ENCODE measurements at regions not wholly inside any gene's neighbourhood (a gene's known extent, or its start where the extent isn't known, plus 50 kb on each side); places are given as distances from the start of the nearest gene placed in this dataset.

DNA sequence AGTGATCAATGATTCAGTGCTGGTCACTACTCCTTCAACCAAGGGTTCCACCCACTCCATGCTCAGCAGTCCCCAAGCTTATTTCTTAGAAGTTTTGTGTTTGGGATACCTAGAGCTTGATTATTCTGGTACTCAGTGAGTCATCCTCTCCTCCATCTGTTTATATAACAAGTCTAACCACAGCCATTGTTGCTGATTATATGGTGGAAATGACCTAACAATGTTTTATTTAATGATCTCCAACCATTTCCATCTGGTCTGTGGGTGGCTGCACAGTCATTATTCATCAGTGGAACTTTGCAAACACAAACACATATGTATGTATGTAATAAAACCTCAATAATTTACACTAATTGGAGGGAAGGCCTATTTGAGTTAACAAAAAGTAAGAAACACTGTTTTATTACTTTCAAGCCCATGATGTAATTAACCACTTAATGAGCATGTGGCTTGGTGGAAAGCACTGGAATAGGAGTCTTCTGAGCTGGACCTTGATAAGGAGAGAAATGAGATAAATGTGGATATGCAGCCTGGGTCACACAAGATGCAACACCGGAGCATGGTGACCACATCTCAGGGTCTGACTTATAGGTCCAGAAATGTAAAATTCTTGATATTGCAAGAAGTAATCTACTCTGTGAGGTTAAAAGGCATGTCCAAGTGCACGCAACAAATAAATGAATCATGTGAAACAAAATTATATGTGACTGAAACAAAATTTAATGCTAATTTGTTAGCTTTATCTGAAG lies 99.0 kb upstream of the WLS start:
- peak; percentile 57 for DNase-seq (ENCODE audit: low read depth)

- DNase-seq (ENCODE audit: low read depth), result no peak
Observed at GRCh38 chr1:68330391-68330790, 98.1 kb upstream of the WLS start.

GRCh38 chr1:68329096-68329835 lies 96.9 kb upstream of the WLS start:
- no peak for DNase-seq (ENCODE audit: low read depth)

DNA sequence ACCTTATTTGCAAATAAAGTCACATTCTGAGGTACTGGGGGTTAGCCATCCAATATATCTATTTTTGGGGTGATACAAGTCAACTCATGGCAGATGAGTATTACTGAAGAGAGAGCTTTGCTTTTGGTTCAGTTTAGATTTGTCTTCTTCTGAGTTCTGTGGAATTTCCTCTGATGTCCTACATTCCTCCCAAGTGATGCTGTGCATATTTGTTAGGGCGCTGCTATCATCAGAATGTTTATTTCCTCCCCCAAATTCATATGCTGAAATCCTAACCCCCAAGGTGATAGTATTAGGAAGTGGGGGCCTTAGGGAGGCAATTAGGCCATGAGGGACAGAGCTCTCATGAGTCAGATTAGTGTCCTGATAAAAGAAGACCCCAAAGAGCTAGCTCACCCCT lies 96.2 kb upstream of the WLS start:
- no peak for DNase-seq (ENCODE audit: low read depth)

GRCh38 chr1:68327414-68327813 lies 95.1 kb upstream of the WLS start:
- no peak for DNase-seq (ENCODE audit: low read depth)

DNA sequence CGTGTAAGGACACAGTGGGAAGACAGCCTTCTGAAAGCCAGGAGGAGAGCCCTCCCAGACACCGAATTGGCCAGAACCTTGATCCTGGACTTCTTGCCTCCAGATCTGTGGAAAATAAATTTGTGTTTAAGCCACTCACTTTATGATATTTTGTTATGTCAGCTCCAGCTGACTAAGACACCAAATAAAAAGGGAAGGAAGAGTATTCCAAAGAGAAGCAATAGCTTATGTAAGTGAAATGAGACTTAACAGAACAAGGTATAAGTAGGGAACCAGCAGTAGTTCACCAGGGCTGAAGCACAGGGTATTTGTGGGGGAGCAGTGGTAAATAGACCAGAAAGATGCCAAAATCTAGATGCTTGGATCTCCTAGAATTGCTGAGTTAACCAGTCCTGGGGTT lies 94.2 kb upstream of the WLS start:
- no peak for DNase-seq (ENCODE audit: low read depth)

- DNase-seq (ENCODE audit: low read depth), result no peak
Observed at GRCh38 chr1:68324316-68324715, 92.0 kb upstream of the WLS start.

GRCh38 chr1:68322837-68323687 lies 90.7 kb upstream of the WLS start:
- DNase-seq (ENCODE audit: low read depth), result peak; percentile 96

GRCh38 chr1:68322096-68322495 lies 89.8 kb upstream of the WLS start:
- no peak for DNase-seq (ENCODE audit: low read depth)

DNA sequence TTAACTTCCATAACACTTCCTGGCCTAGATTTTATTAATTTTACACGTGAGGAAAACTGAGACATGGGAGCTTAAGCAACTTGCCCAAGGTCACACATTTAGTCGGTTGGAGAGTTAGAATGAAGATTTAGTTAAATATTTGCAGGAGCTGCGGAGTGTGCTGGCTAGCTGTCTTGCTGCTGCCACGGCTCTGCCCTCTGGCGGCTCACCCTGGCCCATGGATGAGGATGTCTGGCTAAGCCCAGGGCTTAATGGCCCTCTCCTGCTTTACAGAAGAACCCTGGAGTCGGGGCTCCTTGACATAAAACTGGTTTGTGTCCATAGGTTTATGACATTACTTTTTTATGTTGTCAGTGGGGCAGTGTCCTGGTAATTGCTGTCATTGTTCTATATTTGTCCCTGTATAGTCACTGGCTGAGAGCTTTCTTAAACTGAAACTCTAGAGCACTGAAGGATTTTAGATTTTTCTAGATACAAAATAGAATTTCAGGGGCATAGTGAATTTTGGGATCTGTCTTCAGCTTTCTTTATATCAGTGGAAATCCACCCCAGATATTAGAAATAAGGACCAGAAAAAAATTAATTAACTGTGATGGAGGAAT lies 88.9 kb upstream of the WLS start:
- DNase-seq (ENCODE audit: low read depth), result no peak

DNA sequence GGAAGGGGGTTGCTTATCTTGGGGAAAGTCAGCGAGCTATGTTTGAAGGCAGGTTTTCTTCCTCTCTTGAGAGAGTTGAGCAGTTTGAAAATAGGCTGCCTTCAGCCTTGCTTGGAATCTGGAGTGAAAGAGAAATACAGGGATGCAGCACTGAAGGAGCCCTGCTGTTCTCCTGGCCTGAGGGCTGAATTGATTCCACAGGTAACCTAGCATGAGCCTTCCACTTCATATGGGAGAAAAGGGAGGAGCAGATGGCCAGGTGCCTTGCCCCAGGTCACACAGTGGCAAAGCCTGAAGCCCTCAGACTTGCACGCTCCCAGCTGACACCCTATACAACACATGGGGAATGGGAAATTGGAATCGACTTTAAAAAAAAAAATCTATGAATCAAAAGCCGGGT lies 88.0 kb upstream of the WLS start:
- DNase-seq (ENCODE audit: low read depth), result no peak

DNA sequence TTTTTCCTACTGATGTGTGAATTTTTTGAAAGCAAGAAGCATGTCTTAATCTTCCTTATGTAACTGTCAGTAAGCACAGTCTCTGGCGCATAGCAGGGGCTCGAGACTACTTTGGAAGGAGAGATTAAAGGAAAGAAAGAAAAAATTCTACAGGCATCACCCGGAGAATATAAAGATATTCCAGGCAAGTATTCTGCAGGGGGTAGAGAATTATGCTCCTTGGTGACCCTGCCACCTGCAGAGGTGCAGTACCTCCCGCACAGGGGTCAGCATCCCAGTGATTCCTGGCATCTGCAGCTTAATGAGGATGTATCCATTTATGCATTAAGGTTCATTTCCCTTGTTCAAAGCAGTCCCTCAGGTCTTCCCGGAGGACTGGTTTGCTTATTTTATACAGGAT lies 87.6 kb upstream of the WLS start:
- no peak for DNase-seq (ENCODE audit: low read depth)

- DNase-seq (ENCODE audit: low read depth), result peak; percentile 33
Observed at GRCh38 chr1:68317543-68317942, 85.2 kb upstream of the WLS start.

DNA sequence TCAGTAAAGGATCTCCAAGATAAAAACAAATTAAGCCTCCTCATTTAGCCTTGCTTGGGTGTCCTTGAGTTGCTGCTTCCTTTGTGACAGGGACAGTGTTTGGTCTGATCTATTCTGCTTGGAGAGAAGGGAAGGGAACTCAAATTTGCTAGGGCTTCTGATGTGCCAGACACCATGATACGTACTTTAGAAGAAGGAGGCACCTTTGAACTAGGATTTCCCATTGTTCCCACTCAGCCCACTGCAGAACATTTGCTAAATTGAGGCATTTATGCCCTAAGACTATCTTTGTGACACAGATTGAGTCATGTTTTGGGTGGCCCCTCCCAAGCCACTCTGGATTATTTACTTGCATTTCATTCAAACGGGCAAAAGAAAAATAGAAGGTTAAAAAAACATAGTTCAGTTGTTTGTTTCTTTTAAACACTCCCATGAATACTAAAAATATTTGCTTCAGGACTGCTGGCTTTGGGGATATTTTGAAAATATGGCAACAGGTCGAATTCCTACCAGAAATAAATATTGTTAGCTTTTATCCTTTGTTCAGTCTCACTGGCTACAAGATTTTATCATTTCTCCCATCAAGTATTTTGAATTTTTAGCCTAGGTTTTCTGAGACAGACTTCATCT lies 81.9 kb upstream of the WLS start:
- peak; percentile 6 for DNase-seq (ENCODE audit: low read depth)

- DNase-seq (ENCODE audit: low read depth), result peak; percentile 30
Observed at GRCh38 chr1:68313735-68314134, 81.4 kb upstream of the WLS start.

- DNase-seq (ENCODE audit: low read depth), result no peak
Observed at GRCh38 chr1:68308034-68308433, 75.7 kb upstream of the WLS start.

- no peak for DNase-seq (ENCODE audit: low read depth)
Observed at GRCh38 chr1:68307378-68307787, 75.1 kb upstream of the WLS start.

GRCh38 chr1:68301471-68302001 lies 69.2 kb upstream of the WLS start:
- DNase-seq (ENCODE audit: low read depth), result no peak

DNA sequence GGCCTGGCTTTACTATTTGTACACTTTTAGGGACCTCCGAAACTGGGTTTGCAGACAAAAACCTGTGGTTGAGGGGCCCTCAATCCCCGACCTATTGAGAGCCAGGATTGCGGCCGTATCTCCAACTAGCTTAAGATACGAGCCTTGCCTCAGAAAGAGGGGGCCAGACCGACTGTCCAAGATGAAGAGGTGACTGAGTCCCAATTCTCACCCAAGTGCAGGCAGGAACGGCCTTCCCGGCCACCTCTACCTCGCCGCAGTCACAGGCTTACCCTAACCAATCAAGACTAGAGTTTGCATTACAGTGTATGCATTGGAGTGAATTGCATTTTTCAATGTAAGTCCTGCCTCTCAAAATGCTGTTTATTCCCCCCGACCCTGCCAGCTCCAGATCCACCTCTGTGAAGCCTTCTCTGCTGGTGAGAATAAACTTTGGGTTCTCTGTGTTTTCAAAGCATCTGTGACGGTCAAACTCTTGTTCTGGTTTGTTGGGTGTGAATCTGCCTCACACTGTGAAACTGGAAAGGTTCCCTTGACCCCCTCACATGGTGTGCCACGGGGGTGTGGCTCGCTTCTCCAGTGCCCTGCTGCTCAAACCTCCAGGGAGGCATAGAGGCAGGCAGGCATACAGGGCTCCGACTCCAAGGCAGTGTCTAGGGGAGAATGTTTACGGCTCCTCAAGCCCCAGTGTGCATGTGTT lies 62.2 kb upstream of the WLS start:
- DNase-seq (ENCODE audit: low read depth), result no peak
